Fibroblast of the aortic adventitia (primary cell): ENCODE measurements at regions not wholly inside any gene's neighbourhood (a gene's known extent, or its start where the extent isn't known, plus 50 kb on each side); places are given as distances from the start of the nearest gene placed in this dataset.
A peak's percentile ranks its signal among the peaks of the same experiment; 100 is the strongest.

ENCODE experiments used
- DNase-seq: peaks from one replicate; pipeline ENCODE4 v3.0.0-alpha.2; 2010; ENCODE audit warnings: low read depth
- H3K4me3 ChIP-seq: 2 replicates; pipeline ENCODE4 v1.5.1; 2011; ENCODE audit warnings: low read depth, mild to moderate bottlenecking, control low read depth, low read length, moderate library complexity
- CTCF ChIP-seq: IDR thresholded peaks from 2 replicates; pipeline ENCODE4 v1.5.1; 2011; ENCODE audit warnings: mild to moderate bottlenecking, low read length, control low read depth, inconsistent platforms; ENCODE audit not compliant: insufficient read depth

GRCh38 chr14:55773984-55774545 is 194.1 kb downstream of the KTN1 start:
- no peak for TF ChIP-seq CTCF
- DNase-seq: no peak
- no peak overlapping the region for H3K4me3 ChIP-seq

- TF ChIP-seq CTCF: no peak
- no peak overlapping the region for H3K4me3 ChIP-seq
- no peak for DNase-seq
Observed at GRCh38 chr14:55777877-55778276, 197.9 kb downstream of the KTN1 start.

- H3K4me3 ChIP-seq: no peak overlapping the region
- DNase-seq: peak; percentile 80
- no peak for TF ChIP-seq CTCF
Observed at GRCh38 chr14:55780156-55780946, 200.3 kb downstream of the KTN1 start.

- TF ChIP-seq CTCF: no peak
- DNase-seq: no peak
- H3K4me3 ChIP-seq: no peak overlapping the region
Observed at GRCh38 chr14:55781046-55781445, 201.0 kb downstream of the KTN1 start.

GRCh38 chr14:55782166-55782565 is 202.2 kb downstream of the KTN1 start:
- DNase-seq: peak; percentile 14
- TF ChIP-seq CTCF: no peak
- no peak overlapping the region for H3K4me3 ChIP-seq

GRCh38 chr14:55789406-55789805 is 209.4 kb downstream of the KTN1 start:
- DNase-seq: peak; percentile 27
- no peak for TF ChIP-seq CTCF
- no peak overlapping the region for H3K4me3 ChIP-seq
